Natural killer cell treated with Interleukin-12 subunit alpha and Interleukin-12 subunit beta and Interleukin-15 and Interleukin-18, amount 100 ng/mL, for 72 hours (primary cell): ENCODE measurements at regions not wholly inside any gene's neighbourhood (a gene's known extent, or its start where the extent isn't known, plus 50 kb on each side); places are given as distances from the start of the nearest gene placed in this dataset.
A peak's percentile ranks its signal among the peaks of the same experiment; 100 is the strongest.

Experiments
- ATAC-seq, 2 donors: fragments of 150-1000 bp; cut with Tn5 transposase in 1 of 2; sonication (Bioruptor Pico), chemical (Tn5 transposase) in 1 of 2; 2 replicates each; pipeline ENCODE4 v1.10.0; 2021
- DNase-seq: peaks from one replicate; pipeline ENCODE4 v3.0.0; 2022; ENCODE audit warnings: low spot score
- H3K27ac Mint-ChIP-seq, 2 donors: 1 replicate in 1 of 2; 2 replicates in 1 of 2; pipeline ENCODE4 v1.8.0; 2022; ENCODE audit warnings: mixed read lengths in 2 of 2, mild to moderate bottlenecking in 1 of 2, moderate library complexity in 1 of 2
- H3K27me3 Mint-ChIP-seq, 2 donors: 1 replicate in 1 of 2; 2 replicates in 1 of 2; pipeline ENCODE4 v1.8.0; 2022; ENCODE audit warnings: mixed read lengths in 2 of 2
- H3K36me3 Mint-ChIP-seq: one replicate; pipeline ENCODE4 v1.8.0; 2022; ENCODE audit warnings: mixed read lengths
- H3K4me1 Mint-ChIP-seq, 2 donors: 1 replicate in 1 of 2; 2 replicates in 1 of 2; pipeline ENCODE4 v1.8.0; 2022; ENCODE audit warnings: low read depth in 2 of 2, mixed read lengths in 2 of 2, mild to moderate bottlenecking in 1 of 2
- H3K4me3 Mint-ChIP-seq: one replicate; pipeline ENCODE4 v1.8.0; 2022; ENCODE audit warnings: mixed read lengths
- H3K9me3 Mint-ChIP-seq: 2 replicates; pipeline ENCODE4 v1.8.0; 2022; ENCODE audit warnings: mixed read lengths

GRCh38 chr19:30132343-30133075, 190.5 kb downstream of the URI1 start:
- ATAC-seq: no peak

GRCh38 chr19:30133803-30134202, 191.8 kb downstream of the URI1 start:
- Mint-ChIP-seq H3K4me1 (no peaks in the 10 kb centered on the region), H3K9me3 (no peaks in the 10 kb centered on the region), H3K36me3 (no peaks in the 10 kb centered on the region), H3K27me3 (peaks cover 4 to 6% of the 10 kb centered on the region in 2 donors), H3K4me3 (no peak overlapping the region), H3K27ac (no peak overlapping the region)
- ATAC-seq (no peak), DNase-seq (no peak)

More at GRCh38 chr19:30132343-30133075, 190.5 kb downstream of the URI1 start:
- Mint-ChIP-seq H3K27me3 (peaks cover 4 to 7% of the 10 kb centered on the region in 2 donors), H3K4me1 (no peaks in the 10 kb centered on the region), H3K9me3 (no peaks in the 10 kb centered on the region), H3K36me3 (no peaks in the 10 kb centered on the region), H3K4me3 (no peak overlapping the region), H3K27ac (no peak overlapping the region)
- no peak for DNase-seq

GRCh38 chr19:30135093-30135757, 193.2 kb downstream of the URI1 start:
- Mint-ChIP-seq H3K4me1 (no peaks in the 10 kb centered on the region), H3K27me3 (peaks cover 0 to 4% of the 10 kb centered on the region in 2 donors), H3K27ac (no peak overlapping the region), H3K36me3 (no peaks in the 10 kb centered on the region), H3K4me3 (no peak overlapping the region), H3K9me3 (no peaks in the 10 kb centered on the region)
- no peak for ATAC-seq
- DNase-seq: no peak

- ATAC-seq (no peak), DNase-seq (no peak)
- Mint-ChIP-seq H3K27me3 (peaks cover 0 to 4% of the 10 kb centered on the region in 2 donors), H3K27ac (no peak overlapping the region), H3K4me3 (no peak overlapping the region), H3K9me3 (no peaks in the 10 kb centered on the region), H3K4me1 (no peaks in the 10 kb centered on the region), H3K36me3 (no peaks in the 10 kb centered on the region)
Measured at GRCh38 chr19:30135797-30136196, 193.8 kb downstream of the URI1 start.

GRCh38 chr19:30136611-30137195, 194.7 kb downstream of the URI1 start:
- no peaks in the 10 kb centered on the region for H3K4me1 Mint-ChIP-seq
- DNase-seq: no peak
- H3K27me3 Mint-ChIP-seq: peaks cover 0 to 4% of the 10 kb centered on the region in 2 donors
- no peak overlapping the region for H3K4me3 Mint-ChIP-seq
- H3K27ac Mint-ChIP-seq: no peak overlapping the region
- no peak for ATAC-seq
- H3K9me3 Mint-ChIP-seq: no peaks in the 10 kb centered on the region
- no peaks in the 10 kb centered on the region for H3K36me3 Mint-ChIP-seq

GRCh38 chr19:30137747-30138146, 195.7 kb downstream of the URI1 start:
- Mint-ChIP-seq H3K9me3 (no peaks in the 10 kb centered on the region), H3K4me3 (no peak overlapping the region), H3K27ac (no peak overlapping the region), H3K36me3 (no peaks in the 10 kb centered on the region), H3K27me3 (peaks cover 0 to 4% of the 10 kb centered on the region in 2 donors), H3K4me1 (no peaks in the 10 kb centered on the region)
- ATAC-seq (no peak), DNase-seq (no peak)

- H3K9me3 Mint-ChIP-seq: no peaks in the 10 kb centered on the region
- peak in 1 of 2 donors; percentile 24 for ATAC-seq
- H3K27ac Mint-ChIP-seq: no peak overlapping the region
Measured at GRCh38 chr19:30144242-30144758, 202.3 kb downstream of the URI1 start.

GRCh38 chr19:30144802-30145201, 202.8 kb downstream of the URI1 start:
- H3K4me3 Mint-ChIP-seq: no peak overlapping the region
- no peaks in the 10 kb centered on the region for H3K36me3 Mint-ChIP-seq
- H3K9me3 Mint-ChIP-seq: no peaks in the 10 kb centered on the region
- no peaks in the 10 kb centered on the region for H3K4me1 Mint-ChIP-seq
- H3K27ac Mint-ChIP-seq: no peak overlapping the region
- DNase-seq (no peak), ATAC-seq (no peak)
- H3K27me3 Mint-ChIP-seq: peaks cover 0 to 8% of the 10 kb centered on the region in 2 donors

More at GRCh38 chr19:30144242-30144758, 202.3 kb downstream of the URI1 start:
- peaks cover 0 to 8% of the 10 kb centered on the region in 2 donors for H3K27me3 Mint-ChIP-seq
- DNase-seq: no peak
- no peaks in the 10 kb centered on the region for H3K36me3 Mint-ChIP-seq
- H3K4me3 Mint-ChIP-seq: no peak overlapping the region
- H3K4me1 Mint-ChIP-seq: no peaks in the 10 kb centered on the region

- peaks cover 0 to 8% of the 10 kb centered on the region in 2 donors for H3K27me3 Mint-ChIP-seq
- no peak for DNase-seq
- no peaks in the 10 kb centered on the region for H3K9me3 Mint-ChIP-seq
- no peaks in the 10 kb centered on the region for H3K4me1 Mint-ChIP-seq
- H3K4me3 Mint-ChIP-seq: no peak overlapping the region
- H3K27ac Mint-ChIP-seq: no peak overlapping the region
- no peak for ATAC-seq
- H3K36me3 Mint-ChIP-seq: no peaks in the 10 kb centered on the region
Measured at GRCh38 chr19:30145467-30145866, 203.4 kb downstream of the URI1 start.

- H3K27me3 Mint-ChIP-seq: peaks cover 0 to 8% of the 10 kb centered on the region in 2 donors
- no peak for DNase-seq
- no peaks in the 10 kb centered on the region for H3K4me1 Mint-ChIP-seq
- H3K9me3 Mint-ChIP-seq: no peaks in the 10 kb centered on the region
- no peaks in the 10 kb centered on the region for H3K36me3 Mint-ChIP-seq
- no peak overlapping the region for H3K4me3 Mint-ChIP-seq
- no peak for ATAC-seq
- H3K27ac Mint-ChIP-seq: no peak overlapping the region
Measured at GRCh38 chr19:30146346-30146745, 204.3 kb downstream of the URI1 start.

GRCh38 chr19:30148039-30148790, 206.2 kb downstream of the URI1 start:
- Mint-ChIP-seq H3K27ac (no peak overlapping the region), H3K9me3 (no peaks in the 10 kb centered on the region), H3K4me3 (no peak overlapping the region), H3K27me3 (peaks cover 0 to 8% of the 10 kb centered on the region in 2 donors), H3K36me3 (no peaks in the 10 kb centered on the region), H3K4me1 (no peaks in the 10 kb centered on the region)
- no peak for DNase-seq
- no peak for ATAC-seq

GRCh38 chr19:30148803-30149202, 206.8 kb downstream of the URI1 start:
- H3K9me3 Mint-ChIP-seq: no peaks in the 10 kb centered on the region
- peaks cover 0 to 3% of the 10 kb centered on the region in 2 donors for H3K27me3 Mint-ChIP-seq
- DNase-seq (no peak), ATAC-seq (no peak)
- no peak overlapping the region for H3K27ac Mint-ChIP-seq
- H3K36me3 Mint-ChIP-seq: no peaks in the 10 kb centered on the region
- H3K4me3 Mint-ChIP-seq: no peak overlapping the region
- no peaks in the 10 kb centered on the region for H3K4me1 Mint-ChIP-seq

- ATAC-seq: no peak
- Mint-ChIP-seq H3K4me1 (no peaks in the 10 kb centered on the region), H3K36me3 (no peaks in the 10 kb centered on the region), H3K27me3 (no peaks in the 10 kb centered on the region), H3K4me3 (no peak overlapping the region), H3K27ac (no peak overlapping the region), H3K9me3 (no peaks in the 10 kb centered on the region)
- DNase-seq: no peak
Measured at GRCh38 chr19:30149300-30149699, 207.3 kb downstream of the URI1 start.
